Hematopoietic multipotent progenitor cell treated with erythropoietin and hydrocortisone succinate and interleukin-3 and kit ligand, for 6 days (in vitro differentiated cells): ENCODE measurements at regions not wholly inside any gene's neighbourhood (a gene's known extent, or its start where the extent isn't known, plus 50 kb on each side); places are given as distances from the start of the nearest gene placed in this dataset.
"Not testable (repeated sequence)": the region's sequence is repeated elsewhere in the genome, so short reads cannot be mapped to it uniquely, and the experiment has no call there.

ENCODE experiments used
- DNase-seq: peaks from one replicate; pipeline ENCODE4 v3.0.0-alpha.2; 2015

DNA sequence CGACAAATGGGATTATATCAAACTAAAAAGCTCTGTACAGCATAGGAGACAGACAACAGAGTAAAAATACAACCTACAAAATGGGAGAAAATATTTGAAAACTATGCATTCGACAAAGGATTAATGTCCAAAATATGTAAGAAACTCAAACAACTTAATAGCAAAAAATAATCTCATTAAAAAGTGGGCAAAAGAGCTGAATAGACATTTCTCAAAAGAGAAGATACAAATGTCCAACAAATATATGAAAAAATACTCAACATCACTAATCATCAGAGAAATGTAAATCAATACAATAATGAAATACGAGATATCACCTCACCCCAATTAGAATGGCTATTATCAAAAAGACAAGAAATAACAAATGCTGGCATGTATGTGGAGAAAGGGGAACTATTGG is 272.9 kb downstream of the KLHL13 start:
- DNase-seq: no peak

- no peak for DNase-seq
Observed at GRCh38 chrX:117840645-117841044, 276.0 kb downstream of the KLHL13 start.

GRCh38 chrX:117839544-117839943 is 277.1 kb downstream of the KLHL13 start:
- DNase-seq: peak; percentile 1

- DNase-seq: no peak
Observed at GRCh38 chrX:117838581-117839331, 277.9 kb downstream of the KLHL13 start.

DNA sequence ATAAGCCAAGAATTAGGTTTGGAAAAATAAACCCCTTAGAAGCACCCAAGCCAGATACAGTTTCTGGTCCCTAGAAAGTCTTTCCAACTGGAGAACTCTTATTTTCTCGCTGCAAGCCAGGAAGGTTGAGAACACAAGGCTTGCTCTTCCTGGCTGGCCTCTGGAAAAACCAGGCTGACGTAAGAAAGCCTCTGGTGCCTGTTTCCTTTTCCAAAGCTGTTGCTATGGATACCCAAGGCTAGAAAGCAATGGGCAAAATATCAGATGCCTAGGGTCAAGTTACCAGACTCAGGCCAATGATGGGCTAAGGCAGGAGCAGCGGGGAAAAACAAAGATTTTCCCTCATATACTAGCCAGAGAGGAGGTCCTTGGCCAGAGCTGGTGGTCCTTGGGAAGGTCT is 281.6 kb downstream of the KLHL13 start:
- DNase-seq: no peak

DNA sequence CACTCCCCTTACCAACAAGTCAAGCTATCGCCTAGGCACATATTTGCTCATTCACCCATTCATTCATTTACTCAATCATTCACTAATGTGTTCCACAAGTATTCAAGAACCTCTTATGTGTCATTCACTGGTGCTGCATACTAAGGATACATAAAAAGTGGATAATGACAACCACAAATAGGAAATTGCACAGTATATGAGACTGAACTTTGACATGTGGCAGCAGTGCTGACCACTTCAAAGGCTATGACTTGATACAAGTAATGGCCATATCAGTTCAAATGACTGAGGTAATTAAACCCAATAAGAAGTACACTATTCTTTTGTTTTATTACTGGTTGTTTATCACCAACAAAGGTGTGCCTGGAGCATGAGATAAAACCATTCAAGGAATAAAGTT is 282.5 kb downstream of the KLHL13 start:
- DNase-seq: no peak

- DNase-seq: not testable (repeated sequence)
Observed at GRCh38 chrX:117821472-117821871, 295.1 kb downstream of the KLHL13 start.

DNA sequence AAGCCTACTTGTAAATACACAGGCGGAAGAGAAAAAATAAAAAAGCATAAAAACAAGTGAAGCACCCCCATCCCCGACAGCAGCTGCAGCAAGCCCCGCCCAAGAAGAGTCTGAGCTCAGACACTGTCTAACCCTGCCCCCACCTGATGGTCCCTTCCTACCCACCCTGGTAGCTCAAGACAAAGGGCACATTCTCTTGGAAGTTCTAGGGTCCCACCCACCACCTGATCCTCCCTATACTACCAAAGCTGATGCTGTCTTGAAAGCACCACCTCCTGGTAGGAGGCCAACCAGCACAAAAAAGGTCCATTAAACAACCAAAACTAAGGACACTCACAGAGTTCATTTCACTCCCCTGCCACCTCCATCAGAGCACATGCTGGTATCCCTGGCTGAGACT is 308.2 kb downstream of the KLHL13 start:
- no peak for DNase-seq

- DNase-seq: no peak
Observed at GRCh38 chrX:117803463-117803862, 313.1 kb downstream of the KLHL13 start.

DNA sequence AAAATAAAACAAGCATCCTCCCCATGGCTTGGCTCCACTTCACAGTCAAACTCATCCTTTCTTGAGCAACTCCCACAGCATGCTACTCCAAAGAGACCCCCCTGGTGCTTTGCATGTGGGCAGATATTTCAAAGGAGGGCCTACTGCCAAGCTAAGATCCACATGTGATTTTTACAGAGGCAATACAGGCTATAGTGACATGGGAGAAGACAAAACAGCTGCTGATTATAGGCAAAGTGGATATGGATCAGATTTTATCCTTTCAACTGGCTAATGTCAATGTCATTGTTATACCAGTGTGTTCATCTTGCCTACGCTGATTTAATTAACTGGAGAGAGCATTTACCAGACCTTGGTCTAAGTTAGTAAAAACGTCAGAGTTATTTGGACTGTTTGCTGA is 328.3 kb downstream of the KLHL13 start:
- DNase-seq: no peak

DNA sequence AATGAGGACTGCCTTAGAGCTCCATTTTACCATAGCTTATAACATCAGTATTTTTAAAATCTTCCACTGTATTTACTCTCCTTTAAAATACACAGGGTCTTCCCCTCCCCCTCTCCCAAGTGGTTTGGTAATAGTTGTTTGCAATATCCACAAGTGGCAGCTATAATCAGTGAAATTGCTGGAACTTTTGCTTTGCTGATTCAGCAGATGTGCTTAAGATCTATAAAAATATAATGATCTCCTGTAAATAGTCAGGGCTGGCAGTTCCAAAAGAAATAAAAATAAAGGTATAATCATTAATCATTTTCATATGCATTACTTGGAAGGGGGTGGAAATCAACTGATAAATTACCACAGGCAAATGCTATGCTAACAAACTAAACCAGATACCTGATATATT is 345.2 kb downstream of the KLHL13 start:
- DNase-seq: no peak

GRCh38 chrX:117768861-117769604 is 347.6 kb downstream of the KLHL13 start:
- no peak for DNase-seq

DNA sequence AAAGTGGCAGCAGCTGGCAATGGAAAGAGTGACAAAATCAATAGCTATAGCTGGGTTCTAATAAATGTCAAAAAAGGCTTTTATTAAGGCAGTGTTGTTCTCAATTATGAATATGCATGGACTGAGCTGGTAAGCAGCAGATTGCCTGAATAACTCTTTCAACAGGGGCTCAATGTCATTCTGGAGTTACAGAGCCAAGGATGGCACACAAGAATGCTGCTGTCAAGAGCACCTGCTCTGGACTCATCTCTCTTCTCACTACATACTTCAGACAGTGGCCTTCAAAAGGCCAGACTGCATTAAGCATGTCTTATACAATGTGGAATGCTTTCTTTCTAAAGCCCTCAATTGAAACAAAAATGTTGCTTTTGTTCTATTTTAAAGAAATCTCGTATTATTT is 351.4 kb downstream of the KLHL13 start:
- no peak for DNase-seq

GRCh38 chrX:117752745-117753144 is 363.9 kb downstream of the KLHL13 start:
- DNase-seq: no peak

DNA sequence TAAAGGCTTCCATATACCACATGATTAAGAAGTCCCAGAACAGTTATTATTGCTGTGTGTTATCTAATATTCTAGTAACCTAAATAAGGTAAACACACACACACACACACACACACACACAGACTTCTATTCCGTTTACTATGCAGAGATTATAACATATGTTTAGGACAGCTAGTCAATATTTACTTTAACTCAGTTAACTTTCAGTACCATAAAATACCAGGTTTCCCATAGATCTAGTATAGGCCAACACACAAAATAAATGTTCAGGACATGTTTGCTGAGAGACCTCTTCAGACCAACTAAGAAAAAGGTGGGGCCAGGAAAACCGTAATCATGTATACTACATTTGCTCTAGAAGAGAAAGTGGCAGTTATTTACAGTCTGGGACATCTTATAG is 365.5 kb downstream of the KLHL13 start:
- DNase-seq: no peak

GRCh38 chrX:117744958-117745357 is 371.7 kb downstream of the KLHL13 start:
- DNase-seq: no peak

- DNase-seq: peak; percentile 12
Observed at GRCh38 chrX:117743469-117744251, 372.9 kb downstream of the KLHL13 start.

DNA sequence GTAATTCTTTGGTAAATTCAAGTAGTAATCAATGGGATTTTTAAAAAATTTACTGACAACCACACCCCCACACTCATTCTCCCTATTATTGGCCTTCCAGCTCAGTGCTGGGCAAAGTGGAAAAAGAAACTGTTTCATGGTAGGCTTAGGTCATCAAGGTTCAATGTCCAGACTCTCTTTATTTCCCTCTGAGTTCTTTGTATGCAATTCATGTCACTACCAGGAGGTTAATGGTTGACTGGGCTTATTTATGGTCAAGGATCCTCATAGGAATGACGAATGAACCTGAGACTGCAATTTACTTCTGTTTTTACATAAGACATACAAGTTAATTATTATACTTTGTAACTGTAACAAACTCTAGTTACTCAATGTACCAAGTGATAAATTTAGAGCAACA is 403.2 kb downstream of the KLHL13 start:
- no peak for DNase-seq

GRCh38 chrX:117711782-117712181 is 404.8 kb downstream of the KLHL13 start:
- no peak for DNase-seq

- DNase-seq: no peak
Observed at GRCh38 chrX:117707948-117708743, 408.5 kb downstream of the KLHL13 start.

DNA sequence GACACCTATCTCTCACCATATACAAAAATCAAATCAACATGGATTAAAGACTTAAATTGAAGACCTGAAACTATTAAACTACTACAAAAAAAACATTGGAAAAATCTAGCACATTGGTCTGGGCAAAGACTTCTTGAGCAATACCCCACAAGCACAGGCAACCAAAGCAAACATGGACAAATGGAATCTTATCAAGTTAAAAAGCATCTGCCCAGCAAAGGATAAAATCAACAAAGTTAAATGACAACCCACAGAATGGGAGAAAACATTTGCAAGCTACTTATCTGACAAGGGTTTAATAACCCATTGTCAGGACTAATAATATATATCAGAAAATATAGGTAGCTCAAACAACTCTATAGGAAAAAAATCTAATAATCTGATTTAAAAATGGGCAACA is 415.6 kb downstream of the KLHL13 start:
- no peak for DNase-seq

- no peak for DNase-seq
Observed at GRCh38 chrX:117689956-117690355, 426.7 kb downstream of the KLHL13 start.

DNA sequence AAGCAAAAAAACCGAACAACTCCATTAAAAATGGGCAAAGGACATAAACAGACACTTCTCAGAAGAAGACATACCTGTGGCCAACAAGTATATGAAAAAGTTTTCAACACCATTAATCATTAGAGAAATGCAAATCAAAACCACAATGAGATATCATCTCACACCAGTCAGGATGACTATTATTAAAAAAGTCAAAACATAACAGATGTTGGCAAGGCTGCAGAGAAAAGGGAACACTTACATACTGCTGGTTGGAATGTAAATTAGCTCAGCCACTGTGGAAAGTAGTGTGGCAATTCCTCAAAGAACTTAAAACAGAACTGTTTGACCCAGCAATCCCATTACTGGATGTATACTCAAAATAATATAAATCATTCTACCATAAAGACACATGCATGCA is 436.3 kb downstream of the KLHL13 start:
- DNase-seq: no peak
